T1000 (cell line): ENCODE measurements at regions not wholly inside any gene's neighbourhood (a gene's known extent, or its start where the extent isn't known, plus 50 kb on each side); places are given as distances from the start of the nearest gene placed in this dataset.

ENCODE experiments used
- DNase-seq: peaks from one replicate; lab custom pipeline; 2025; ENCODE audit warnings: mixed read lengths; lab: John Stamatoyannopoulos, UW

DNA sequence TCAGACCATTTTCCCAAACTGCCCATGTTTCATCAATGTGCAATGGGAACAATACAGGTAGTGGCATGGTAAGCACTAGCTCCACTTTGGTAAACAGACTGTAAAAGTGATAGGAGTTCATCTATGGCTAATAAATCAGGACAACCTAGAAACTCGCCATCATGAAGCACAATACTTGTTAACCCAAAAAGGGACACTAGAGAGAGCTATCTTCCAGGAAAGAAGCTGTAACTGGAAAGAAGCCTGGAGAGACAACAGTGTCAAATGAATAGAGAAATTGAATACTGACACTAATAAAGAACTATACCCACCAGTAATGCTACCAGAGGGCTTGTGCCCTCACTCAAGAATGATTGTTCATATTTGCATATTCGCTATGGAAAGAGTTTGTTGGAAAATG is 164.7 kb upstream of the RGS18 start:
- DNase-seq: no peak

DNA sequence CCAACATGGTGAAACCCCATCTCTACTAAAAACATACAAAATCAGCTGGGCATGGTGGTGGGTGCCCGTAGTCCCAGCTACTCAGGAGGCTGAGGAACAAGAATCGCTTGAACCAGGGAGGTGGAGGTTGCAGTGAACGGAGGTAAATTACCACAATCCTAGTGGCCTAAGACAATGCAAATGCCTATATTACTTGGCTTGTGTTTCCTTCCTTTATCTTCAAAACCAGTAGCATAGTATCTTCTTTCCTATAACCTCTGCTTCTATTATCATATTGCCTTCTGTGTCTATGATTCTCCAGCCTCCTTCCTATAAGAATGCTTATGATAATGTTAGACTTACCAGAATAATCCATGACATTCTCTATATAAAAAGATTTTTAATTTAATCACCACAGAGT is 156.2 kb upstream of the RGS18 start:
- no peak for DNase-seq

DNA sequence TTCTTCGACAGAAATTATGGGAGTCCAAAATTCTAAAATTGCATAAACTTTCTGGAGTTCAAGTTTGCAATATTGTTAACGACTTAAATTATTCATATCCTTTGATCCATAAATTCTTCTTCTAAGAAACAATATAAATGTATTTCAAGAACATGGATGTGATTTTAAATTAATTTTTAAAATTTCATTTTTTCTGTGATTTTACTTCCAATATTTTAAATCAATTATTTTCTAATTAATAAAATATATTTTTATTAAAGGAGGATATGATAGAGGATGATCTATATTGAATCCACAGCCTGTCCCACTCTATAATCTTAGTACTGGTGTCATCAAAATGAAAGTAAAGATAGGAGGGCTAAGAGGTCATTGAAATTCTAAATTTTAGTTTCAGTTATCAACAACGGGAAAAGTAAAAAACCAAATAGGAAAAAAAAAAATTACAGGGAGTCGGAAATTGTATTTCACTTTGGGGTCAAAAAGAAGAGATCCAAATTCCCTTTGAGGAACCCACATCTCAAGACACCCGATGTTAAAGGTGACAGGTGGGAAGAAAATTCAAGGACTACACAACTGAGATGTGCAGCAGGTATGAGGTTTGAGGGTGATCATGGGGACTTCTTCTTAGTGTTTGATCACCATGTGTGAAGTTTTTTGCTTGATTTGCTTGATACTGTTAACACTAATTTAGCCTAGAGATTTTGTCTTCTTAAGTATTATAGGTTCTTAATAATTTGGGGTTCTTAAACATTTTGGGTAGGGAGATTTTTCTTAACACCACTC is 154.8 kb upstream of the RGS18 start:
- DNase-seq: no peak

DNA sequence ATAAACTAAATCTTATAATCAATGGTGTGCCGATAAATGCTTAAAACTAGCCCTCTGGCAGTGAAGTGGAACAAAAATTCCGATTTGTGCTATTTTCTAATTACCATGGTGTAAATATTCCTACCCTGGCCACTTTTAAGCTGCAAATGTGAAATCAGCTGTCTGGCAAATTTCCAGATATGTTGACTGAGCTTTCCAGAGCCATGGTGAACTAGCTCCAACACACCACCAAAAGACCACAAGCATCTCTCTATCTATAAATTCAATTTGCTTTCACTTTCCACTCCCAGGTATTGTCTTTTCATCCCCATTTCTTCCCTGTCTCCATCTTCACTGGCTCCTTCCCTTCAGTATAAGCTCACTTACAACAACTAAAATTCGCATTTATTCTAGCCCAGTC is 152.3 kb upstream of the RGS18 start:
- DNase-seq: no peak

DNA sequence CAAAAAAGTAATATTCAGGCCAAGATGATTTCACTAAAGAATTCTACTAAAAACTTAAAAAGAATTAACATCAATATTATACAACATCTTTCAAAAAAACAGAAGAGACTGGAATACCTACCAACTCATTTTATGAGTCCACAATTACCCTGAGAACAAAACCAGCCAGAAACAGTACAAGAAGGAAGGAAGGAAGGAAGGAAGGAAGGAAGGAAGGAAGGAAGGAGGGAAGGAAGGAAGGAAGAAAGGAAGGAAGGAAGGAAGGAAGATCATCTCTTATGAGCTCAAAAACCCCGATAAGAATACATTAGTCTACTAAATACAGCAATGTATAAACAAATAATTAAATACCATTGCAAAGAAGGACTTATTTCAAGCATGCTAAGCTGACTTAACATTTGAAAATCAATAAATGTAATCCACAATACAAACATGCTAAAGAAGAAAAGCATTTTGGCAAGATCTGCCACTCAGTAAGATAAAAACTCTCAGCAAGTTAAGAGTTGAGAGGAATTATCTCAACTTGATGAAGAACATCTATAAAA is 149.9 kb upstream of the RGS18 start:
- DNase-seq: no peak

DNA sequence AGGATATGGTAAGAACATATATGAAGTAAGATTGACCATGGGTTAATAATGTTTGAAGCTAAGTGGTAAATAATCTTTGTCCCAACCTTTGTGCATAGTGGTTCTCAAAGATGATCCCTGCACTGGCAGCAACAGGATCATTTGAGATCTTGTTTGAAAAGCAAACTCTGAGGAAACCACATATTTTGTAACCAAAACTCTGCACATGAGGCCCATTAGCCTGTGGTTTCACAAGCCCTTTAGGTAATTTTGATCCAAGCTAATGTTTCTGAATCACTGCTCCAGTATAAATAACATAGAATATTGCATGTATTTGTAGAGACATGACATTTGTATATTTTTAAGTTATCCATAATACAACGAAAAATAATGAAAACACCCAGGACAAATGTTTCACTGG is 147.9 kb upstream of the RGS18 start:
- no peak for DNase-seq

DNA sequence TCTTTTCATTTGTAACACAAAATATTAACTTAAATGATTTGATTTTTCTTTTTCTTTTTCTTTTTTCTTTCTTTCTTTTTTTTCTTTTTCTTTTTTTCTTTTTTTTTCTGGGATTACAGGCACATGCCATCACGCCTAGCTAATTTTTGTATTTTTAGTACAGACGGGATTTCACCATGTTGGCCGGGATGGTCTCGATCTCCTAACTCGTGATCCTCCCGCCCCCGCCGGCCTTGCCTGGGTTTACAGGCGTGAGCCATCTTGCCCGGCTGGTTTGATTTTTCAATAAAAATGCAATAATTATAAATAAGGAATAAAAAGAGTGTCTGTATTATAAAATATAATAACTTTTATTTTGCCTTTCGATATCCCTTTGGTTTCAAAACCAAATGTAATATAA is 146.7 kb upstream of the RGS18 start:
- DNase-seq: no peak

DNA sequence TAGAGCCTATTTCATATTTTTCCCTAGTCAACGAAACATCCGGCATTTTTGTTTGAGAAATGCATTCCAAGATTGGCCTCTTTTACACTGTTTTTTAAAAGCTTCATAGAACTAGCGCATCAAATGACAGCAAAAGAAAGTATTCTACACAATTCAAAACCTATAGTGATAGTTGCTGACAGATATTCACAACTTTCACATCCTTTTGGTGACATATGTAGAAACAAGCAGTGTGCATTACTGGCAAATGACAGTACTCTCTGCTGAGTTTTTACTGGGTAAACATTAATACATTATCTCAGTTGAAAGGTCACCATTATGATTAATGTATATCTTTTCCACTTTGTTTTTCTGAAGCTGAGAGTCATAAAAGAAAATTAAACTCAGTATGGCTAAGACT is 135.4 kb upstream of the RGS18 start:
- no peak for DNase-seq

DNA sequence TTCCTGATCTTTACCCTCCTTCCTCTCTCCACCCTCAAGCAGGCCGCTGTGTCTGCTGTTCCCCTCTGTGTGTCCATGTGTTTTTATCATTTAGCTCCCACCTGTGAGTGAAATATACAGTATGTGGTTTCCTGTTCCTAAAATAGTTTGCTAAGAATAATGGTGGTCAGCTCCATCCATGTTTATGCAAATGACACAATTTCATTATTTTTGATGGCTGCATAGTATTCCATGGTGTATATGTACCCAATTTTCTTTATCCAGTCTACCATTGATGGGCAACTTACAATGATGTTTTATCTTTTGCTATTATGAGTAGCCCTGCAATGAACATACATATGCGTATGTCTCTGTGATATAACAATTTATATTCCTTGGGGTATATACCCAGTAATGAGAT is 133.4 kb upstream of the RGS18 start:
- DNase-seq: no peak

DNA sequence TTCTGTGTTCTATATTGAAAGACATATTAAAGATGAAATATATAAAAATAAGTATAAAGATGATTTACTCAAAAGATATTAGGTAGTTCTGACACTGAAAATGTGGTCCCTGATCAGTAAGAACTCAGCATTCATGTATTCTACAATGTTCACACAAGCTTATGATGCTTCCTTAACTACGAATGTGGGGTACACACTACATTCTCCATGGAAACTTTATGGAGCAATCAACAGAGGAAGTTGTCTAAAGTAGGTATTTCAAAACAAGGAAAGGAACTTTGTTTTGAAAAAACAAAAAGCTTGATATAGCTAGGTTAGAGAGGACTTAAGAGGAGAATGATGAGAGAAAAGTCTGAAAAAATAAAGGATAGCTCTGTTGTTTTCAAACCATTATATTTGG is 119.7 kb upstream of the RGS18 start:
- DNase-seq: no peak

DNA sequence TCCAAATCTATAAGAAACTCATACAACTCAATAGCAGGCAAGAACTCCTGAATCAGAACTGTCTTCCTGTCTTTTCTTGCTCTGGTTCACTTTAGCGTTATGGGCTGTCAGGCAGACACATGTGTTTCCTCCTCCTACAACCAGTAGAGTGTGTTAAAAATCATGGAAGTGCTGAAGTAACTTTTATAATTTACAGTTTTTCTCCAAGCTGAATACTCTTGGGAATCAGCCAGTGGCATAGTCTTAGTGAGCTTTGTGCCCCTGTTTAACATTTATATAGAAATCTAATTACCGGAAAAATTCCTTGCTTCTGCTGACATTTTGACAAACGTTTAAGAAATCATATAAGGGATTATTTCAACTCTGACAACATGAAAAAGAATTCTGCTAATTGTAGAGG is 113.1 kb upstream of the RGS18 start:
- DNase-seq: no peak

DNA sequence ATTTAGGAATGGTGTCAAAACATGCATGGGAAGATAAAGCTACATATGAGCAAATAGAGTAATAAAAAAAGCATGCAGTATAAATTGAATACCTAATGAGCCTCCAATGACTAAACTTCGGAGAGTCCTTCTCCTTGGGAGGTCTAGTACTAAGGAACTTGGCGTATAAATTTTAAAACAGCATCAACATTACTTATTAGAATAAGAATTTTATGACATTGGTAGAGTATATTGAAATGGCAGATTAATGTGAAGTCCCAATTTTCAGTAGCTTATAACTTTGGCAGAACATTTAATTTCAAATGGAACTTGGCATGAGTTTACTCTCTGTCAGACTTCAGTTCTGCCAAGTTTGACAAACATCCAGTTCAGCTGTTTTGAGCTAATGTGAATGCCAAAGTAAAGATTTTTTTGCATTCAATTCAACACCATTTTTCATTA is 104.7 kb upstream of the RGS18 start:
- DNase-seq: no peak

DNA sequence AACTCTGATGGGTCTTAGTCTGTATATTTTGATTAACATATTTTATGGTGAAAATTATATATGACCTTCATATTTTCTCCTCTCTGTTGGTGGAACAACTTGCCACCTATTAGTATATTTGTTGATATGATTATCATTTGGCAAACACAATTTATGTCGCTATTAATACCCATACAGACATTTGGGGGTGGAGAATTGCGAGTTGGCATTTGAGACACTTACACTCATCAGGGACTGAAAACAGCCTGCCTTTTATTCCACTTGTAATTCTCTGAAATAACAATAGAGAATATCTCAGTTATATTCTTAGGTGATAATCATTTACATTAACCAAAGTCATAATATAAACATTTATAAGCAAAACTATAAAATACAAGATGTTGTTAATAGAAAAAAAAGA is 100.5 kb upstream of the RGS18 start:
- no peak for DNase-seq

DNA sequence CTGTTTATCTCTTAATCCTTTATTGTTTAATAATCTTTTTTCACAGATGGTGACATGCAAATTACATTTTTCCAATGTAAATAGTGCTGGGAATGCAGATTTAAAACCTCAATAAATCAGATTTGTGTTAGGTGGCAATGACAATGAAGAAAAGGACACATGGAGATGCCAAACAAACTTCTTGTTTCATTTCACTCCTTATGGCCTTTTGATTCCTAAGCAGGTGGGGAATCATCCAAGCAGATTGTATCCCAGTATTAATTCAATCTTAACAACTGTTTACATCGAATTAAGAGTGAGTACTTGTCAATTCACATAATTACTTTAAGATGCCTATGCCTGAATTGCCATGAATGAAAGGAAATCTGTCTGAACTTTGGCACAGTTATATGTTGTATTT is 98.9 kb upstream of the RGS18 start:
- DNase-seq: no peak

DNA sequence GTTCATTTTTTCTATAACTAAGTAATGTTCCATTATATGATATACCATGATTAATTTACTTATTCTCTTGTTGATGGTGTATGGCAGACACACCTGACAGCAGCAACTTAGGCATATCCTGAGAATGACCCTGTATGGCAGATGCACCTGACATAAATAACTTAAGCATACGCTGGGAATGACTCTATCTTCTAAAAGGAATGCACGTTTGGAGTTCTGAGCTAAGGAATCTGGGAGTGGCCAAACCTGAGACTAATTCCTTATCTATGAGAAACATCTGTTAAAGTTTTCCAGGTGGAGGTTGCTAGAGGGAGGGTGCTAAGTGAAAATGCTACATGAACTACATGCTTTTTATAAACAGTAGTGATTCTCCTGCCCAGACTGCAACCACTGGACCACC is 96.7 kb upstream of the RGS18 start:
- no peak for DNase-seq

DNA sequence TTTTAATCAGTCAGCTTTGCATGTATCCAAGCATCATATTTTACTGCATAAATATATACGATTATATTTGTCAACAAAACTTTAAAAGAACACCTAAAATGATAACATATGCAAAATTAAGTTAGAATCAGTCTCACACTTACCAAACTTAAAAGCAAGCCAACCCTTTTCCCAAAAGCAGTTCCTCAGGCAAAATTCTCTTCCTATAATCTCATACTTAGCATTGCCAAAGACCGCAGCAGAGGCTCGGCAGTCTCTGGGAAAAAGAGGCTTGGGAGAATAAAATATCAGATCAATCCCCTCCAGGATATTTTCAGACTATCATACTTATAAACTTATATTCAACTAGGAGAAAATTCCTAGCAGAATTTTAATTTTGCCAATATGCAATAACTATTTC is 93.2 kb upstream of the RGS18 start:
- DNase-seq: no peak

DNA sequence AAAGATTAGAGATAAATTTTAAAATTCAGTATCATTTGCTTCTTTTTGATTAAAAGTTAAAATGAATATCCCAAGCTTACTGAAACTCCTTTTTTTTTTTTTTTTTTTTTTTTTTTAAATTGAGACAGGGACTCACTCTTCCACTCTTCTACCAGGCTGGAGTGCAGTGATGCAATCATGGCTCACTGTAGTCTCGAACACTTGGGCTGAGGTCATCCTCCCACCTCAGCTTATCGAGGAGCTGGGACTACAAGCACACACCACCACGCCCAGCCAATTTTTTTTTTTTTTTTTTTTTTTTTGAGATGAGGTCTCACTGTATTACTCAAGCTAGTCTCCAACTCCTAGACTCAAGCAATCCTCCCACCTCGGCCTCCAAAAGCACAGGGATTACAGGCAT is 92.1 kb upstream of the RGS18 start:
- DNase-seq: no peak

DNA sequence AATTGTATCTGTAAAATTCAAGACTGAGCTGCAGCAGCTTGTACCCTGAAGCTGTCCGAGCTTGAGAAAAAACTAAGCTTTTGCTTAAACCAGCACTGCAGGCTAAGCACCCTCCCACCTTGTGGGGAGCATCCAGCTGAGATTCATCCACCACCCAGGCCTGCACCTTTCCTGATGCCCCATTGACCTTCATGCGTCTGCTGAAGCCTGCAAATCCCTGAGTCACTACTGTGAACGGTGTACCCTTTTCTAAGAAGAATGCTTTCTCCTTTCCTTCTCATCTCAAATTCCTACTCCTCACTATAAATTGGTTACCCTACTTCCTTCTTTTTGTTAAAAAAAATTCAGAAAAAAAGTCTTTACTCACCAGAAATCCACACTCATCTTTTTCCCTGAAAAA is 90.9 kb upstream of the RGS18 start:
- no peak for DNase-seq

DNA sequence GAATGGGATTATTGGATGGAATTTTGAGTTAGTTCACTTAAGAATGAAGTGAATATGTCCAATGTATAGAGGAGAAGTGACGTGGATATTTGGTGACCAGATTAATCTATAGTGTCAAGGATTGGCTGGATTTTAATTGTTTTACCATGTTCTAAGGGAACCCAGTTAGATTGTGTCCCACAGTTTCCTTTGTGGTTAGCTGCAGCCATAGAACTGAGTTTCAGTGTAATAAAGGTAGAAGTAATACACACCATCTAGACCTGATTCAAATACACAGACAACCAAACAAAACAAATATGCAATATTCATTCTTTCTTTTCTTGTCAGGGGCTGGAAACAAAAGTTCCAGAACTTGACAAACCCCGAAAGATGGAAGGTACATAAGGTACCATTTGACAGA is 88.0 kb upstream of the RGS18 start:
- DNase-seq: no peak

DNA sequence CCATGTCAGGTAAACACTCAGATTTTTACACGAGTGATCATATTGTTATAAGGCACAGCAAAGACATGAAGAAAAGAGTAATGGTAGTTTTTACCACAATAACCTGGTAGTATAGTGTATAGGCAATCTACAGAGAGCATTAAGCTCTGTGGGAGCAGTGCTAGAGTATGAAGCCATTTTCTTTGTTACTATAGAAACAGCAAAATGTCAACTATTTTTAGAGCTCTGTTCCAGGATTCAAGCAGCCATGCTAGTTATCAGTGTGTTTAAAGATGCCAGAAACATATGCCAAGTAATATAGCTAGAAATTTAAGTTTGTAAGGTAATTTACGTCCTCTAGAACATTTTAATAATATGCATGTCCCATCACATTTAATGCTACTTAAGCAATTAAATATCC is 77.6 kb upstream of the RGS18 start:
- DNase-seq: no peak

DNA sequence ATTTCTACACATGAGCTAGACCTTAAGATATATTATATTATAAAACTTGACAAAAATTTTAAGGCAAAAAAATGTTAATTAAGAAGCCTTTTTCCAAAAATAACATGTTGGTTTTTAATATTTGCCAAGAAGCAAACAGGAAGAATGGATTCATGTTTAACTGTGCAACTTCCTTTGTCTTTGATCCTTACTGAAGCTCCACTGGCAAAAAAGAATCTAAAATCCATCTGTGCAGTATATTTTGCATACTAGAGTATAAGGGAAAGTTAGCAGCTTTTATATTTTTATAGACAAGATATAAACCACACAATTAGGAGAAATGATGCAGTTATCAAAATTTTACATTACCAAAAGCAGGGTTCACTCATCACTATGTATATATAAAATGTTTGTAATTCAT is 76.9 kb upstream of the RGS18 start:
- DNase-seq: no peak

DNA sequence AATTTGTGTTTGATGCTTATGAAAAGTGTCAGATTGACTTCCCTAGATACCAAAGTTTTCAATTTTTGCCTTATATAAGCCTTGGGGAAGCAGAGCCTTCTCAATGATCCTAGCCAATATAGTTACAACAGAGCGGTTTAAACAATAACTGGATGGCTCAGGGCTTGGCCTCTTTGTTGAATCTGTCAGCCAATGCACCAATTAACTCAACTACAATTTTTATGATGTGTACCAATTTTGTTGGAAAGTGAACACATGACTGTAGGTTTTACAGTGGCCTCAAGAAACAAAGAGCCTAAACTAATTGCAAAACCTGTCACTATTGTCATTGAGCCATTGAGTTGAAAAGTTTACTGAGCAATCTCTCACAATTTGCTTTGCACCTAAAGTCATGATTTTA is 71.6 kb upstream of the RGS18 start:
- no peak for DNase-seq

DNA sequence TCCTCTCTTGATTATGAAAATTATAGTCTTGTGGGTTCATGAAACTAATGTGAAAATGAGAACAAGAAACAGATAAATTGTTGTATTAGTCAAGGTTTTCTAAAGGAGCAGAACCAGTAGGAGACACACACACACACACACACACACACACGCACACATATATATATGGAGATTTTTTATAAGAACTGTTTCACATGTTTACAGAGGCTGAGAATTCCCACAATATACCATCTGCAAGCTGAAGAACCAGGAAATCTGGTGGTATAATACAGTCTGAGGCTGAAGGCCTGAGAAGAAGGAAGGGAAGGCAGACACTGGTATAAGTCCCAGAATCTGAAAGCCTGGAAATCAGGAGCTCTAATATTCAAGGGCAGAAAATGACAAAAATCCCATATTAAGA is 70.9 kb upstream of the RGS18 start:
- no peak for DNase-seq

DNA sequence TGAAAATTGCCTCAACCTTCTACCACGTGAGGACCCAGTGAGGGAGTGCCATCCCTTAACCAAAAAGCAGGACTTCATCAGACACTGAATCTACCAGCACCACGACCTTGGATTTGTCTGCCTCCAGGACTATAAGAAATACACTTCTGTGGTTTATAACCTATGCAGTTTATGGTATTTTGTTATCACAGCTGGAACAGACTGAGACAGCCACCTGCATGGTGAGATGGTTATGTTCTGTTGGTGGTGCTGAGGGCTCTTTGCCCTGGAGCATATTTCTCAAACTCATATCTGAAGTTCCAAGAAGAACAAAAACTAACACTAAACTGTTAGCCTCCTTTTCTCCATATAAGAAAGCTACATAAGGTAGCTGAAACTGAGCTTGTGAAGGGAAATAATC is 69.8 kb upstream of the RGS18 start:
- DNase-seq: no peak
